GM18951 (cell line): ENCODE measurements at regions not wholly inside any gene's neighbourhood (a gene's known extent, or its start where the extent isn't known, plus 50 kb on each side); places are given as distances from the start of the nearest gene placed in this dataset.

Experiments
- POLR2A ChIP-seq: IDR thresholded peaks from 4 replicates; pipeline ENCODE4 v1.6.1; 2011; ENCODE audit warnings: mild to moderate bottlenecking; ENCODE audit not compliant: insufficient read length, insufficient read depth; ENCODE audit errors: extremely low read depth
- in situ Hi-C: fragments of 300-500 bp; cut with MboI; formaldehyde crosslinking; loops from one replicate; pipeline ENCODE4 v1.12.0; 2022; ENCODE audit warnings: low sequenced_read_pairs, mixed read lengths, inconsistent platforms; ENCODE audit not compliant: unreplicated experiment

DNA sequence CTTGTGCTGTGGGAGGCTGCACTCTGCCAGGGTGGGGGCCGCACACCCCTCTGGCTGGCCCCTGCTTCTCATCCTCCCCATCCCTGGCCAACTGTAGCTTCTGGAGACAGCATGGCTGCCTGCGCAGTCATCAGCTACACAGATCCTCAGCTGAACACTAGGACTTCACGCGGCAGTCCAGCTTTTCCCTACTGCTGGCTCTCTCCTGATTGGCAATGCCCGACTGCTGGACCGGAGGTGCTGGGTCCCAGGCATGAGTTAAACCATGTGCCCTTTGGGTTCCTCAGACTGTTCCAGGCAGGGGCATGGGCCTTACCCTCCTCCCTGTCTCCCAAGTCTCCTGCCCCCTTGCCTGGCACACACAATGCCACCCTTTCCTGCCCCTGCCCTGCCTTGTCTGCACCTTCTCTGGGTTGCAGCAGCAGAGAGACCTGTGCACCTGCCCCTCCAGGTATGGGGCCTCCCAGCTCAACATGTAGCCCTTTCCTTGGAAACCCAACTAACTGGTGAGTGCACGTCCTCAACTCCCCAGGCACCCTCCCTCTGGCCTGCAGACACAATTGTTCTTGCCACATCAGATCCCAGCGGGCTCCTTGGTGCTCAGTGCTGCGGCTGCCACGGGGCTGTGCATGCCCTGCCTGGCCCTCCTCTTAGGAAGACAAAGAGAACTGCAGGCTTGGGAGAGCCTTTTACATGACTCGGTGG, 1039.2 kb downstream of the TBC1D22A start:
- no peak for TF ChIP-seq POLR2A
- in situ Hi-C loops: no loop called here

DNA sequence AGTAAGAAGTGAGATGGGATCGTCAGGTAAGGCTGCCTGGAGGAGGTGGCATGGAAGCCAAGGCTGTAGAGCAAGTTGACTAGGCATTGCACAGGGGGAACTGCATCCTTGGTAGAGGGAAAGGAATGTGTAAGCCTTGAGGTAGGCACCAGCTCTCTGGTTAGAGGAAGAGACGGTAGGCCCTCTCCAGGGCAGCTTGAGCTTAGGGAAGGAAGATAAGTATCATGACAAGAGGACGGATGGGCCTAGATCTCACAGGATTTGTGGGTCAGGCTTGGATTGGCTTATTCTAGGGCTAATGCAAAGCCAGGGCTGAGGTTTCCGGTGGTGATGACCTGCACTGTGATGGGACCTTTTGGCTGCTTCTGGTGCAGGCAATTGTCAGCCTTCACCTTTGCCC, 1035.8 kb downstream of the TBC1D22A start:
- in situ Hi-C loops: no loop called here
- TF ChIP-seq POLR2A: no peak

DNA sequence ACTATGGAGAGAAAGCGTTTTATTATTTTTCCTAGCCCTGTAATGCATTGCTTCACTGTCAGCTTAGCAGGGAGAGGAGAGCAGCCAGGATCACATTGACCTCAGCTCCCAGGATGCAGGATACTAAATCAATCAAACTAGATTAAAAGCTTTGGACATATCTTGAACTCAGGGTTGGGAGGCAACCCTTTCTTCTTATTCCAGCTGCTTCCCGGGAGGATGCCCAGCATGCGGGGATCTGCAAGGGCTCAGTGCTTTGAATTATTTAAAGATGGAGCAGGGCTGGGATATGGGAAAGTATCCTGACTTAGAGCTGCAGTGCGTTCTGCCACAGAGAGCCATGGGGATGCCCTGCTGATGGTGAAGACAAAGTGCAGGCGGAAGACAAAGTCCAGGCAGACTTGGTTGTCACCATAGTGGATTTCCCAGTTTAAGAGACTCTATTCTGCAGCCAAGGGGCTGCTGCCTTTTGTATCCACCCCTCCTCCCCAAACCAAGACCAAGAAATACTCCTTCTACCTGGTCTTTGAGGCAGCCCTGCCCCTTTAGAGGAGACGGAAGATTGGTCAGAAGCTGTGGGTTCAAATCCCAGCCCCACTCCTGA, 1035.0 kb downstream of the TBC1D22A start:
- no peak for TF ChIP-seq POLR2A
- in situ Hi-C loops: no loop called here

- in situ Hi-C loops: no loop called here
- TF ChIP-seq POLR2A: no peak
These were observed 1033.9 kb downstream of the TBC1D22A start for GRCh38 chr22:47796128-47796908.

DNA sequence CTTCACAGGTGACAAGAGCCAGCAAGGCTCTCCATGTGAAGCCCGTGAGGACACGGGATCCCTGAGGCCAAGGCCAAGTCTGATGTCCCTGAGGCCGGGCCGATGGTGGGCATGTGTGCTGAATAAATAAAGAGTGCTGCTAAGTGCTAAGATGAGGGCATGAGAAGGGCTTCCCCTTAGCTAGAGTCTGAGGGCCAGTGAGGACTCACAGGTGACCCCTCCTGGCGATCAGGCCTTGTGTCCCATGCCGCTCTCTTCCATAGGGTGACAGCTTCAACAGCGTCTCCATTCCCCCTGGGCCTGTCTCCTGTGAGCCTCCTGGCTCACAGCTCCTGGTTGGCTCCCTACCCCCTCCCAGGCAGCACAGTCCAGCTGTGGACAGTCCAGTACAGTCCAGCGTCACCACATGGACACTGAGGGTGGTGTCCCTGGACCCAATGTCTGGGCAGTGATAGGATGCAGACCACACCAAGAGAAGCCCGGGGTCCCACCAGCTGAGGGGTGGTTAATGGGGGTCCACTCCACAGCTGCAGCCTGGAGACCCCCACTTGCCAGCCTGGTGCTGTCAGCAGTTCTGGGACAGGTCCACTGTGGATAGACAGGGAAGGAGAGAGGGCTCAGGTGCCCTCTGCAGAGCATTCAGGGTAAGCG, 1033.2 kb downstream of the TBC1D22A start:
- in situ Hi-C loops: no loop called here
- no peak for TF ChIP-seq POLR2A

DNA sequence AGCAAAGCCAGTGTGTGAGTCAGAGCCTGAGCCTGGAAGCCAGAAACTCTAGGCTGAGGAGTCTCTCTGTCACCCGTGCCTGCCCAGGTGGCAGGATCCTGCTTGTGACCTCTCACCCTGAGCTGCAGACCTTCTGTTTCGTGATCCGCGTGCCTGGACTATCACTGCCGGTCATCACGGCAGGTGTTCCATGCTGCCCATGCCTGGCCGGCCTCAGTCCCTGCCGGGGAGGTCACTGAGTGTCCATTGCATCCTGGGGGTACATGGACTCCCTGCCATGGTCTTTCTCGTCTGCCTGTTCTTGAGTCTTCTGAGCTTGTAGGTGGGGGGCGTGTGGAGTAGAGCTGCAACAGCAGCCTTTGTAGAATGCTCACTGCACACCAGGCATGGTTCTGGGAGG, 1032.4 kb downstream of the TBC1D22A start:
- in situ Hi-C loops: no loop called here
- no peak for TF ChIP-seq POLR2A

DNA sequence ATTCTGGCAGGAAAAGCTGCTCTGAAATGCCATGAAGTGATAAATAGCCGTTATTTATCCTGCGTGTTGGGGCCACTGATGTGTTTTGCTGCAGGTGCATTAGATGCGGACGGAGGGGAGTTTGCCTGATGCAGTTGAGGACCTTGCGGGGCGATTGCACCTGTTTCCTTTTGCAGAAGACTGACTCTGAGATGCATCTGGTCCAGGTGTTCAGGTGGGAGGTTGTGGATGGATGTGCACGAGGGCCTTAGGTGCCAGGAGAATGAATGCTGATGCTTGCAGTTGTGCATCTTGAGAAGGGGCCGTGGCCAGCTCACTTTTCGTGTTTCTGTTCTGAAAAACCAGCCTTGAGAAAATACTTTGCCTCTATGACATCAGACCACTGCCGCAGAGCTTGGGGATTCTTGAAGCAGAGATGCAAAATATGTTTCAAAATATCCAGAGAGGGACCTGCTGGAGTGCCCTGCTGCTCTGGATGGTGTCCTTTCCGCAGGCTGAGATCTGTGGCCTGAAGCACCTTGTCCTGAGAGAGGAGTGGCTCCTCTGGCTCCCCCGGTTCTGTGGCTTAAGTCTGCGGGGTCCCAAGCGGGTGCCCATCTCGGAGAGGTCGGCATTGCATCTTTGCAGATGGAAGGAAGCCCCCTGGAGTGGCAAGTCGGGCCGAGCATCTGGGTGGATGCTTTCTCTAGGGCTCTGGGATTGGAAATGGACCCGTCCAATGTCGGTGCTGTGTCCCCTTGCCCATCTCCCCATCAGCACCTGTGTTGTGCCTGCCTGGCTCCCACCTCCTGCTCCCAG, 1031.1 kb downstream of the TBC1D22A start:
- in situ Hi-C loops: no loop called here
- TF ChIP-seq POLR2A: no peak

DNA sequence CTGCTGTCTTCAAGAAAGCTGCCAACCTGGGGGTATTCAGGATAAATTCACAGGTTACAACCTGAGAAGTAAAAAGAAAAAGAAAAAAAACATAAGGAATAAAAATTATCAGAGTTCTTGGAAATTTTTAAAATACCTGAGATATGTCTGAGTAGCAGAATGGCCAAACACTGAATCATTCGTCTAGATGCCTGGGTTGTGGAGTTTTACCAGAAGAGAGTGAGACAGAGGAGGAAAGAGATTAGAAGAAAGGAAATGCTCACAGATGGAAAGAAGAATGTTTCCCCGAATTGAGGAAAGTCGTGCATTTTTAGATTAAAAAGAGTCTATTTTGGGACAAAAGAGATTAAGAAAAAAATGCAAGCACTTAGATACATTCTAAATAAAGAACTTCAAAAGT, 1026.7 kb downstream of the TBC1D22A start:
- no peak for TF ChIP-seq POLR2A
- in situ Hi-C loops: no loop called here

DNA sequence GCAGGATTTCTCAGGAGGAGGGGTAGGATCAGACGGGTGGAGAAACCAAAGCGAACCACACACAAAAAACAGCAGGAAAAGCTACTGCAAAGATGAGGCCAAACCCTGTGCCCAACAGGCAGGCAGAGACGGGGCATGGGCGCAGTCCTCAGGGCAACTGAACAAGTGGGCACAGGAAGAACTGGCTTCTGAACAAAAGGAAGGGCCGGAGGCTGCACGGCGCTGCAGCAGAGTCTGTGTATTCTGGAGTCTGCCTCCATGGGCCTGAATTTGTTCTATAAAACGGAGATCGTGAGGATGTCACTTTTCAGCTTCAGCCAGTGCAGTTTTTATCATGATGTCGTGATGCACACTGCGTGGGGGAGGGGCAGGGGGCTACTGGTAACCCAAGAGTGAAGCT, 1026.0 kb downstream of the TBC1D22A start:
- TF ChIP-seq POLR2A: no peak
- in situ Hi-C loops: no loop called here

DNA sequence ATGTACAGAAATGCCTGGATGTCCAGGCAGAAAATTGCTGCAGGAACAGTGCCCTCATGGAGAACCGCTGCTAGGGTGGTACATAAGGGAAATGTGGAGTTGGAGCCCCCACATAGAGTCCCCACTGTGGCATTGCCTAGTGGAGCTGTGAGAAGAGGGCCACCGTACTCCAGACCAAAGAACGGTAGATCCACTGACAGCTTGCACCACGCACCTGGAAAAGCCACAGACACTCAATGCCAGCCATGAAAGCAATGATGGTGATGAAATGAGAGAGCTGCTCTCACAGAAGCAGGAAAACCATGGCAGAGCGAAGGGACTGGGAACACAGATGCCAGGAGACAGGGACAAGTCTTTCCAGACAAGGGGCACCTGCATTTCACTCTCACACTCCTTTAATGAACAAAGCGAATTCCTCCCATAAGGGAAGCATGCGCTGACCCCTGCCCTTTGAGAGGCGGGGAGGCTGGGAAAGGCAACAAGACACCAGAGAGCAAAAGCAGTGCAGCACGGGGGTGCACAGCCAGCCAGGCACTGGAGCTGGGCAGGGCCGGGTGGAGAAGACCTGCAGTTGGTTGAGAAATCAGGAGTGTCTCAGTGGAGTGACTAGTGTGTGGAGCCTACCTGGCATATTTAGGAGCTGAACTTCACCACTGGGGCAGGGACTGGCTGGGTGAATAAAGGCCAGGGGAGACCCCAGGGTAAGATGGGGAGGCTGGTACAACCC, 1025.2 kb downstream of the TBC1D22A start:
- no peak for TF ChIP-seq POLR2A
- in situ Hi-C loops: no loop called here

DNA sequence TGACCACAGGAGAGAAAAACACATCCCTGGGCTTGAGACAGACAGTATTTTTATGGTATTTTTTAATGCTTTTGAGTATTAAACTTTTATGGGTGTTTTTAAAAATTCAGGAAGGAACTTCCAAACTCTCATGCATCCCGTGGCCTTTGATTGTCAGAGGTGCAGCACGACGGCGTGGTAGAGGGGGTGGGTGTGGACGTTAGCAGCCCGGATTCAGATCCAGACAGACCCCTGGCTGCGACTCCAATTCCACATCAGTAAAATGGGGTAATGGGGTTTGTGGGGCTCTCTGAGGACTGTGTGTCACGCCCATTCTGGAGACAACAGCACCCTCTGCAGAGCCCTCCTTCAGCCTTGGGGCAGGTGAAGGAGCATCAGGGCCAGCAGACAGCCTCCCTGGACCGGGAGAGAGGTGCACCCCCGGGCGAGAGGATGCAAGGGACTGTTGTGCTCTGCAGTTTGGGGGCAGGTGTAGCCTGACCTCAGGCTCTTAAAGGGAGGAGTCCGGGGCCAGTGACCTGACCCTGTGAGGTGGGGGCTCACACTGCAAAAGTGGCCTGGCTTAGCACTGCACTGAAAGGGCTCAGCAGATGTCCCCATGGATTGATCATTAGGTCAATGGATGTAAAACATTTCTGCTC, 1024.3 kb downstream of the TBC1D22A start:
- in situ Hi-C loops: no loop called here
- no peak for TF ChIP-seq POLR2A

DNA sequence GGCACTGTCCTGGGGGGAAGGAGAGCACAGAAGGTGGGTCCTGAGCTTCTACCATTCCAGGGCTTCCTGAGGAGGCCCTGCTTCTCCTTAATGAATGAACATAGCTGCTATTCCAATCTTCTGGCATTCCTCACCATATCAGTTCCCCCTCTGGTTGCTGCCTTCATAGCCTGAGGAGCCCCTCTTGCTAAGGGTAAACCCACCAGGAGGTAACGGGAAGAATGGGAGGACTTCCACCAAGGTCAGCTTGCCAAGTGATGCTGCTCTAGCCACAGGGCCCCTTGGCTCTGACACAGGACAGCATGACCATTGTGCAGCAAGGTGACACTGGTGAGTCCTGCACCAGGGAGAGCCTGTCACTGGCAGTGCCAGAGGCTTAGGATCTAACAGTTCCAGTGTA, 1022.5 kb downstream of the TBC1D22A start:
- TF ChIP-seq POLR2A: no peak
- in situ Hi-C loops: no loop called here
